Activated naive CD4-positive, alpha-beta T cell treated with anti-CD3 and anti-CD28 coated beads, Interleukin-2, amount 10 ng/mL, durations not matched to agents 7 days and 5 days (primary cell): ENCODE measurements at regions not wholly inside any gene's neighbourhood (a gene's known extent, or its start where the extent isn't known, plus 50 kb on each side); places are given as distances from the start of the nearest gene placed in this dataset.

Source experiments
- CTCF ChIA-PET: fragments of 350-600 bp; sonication (Branson Sonifier 250); formaldehyde crosslinking; loops from one replicate; lab custom pipeline; 2021; ENCODE audit warnings: antibody characterized with exemption; lab: Charles Lee
- DNase-seq: peaks from one replicate; pipeline ENCODE4 v3.0.0-alpha.2; 2020
- H3K27ac Mint-ChIP-seq: one replicate; pipeline ENCODE4 v1.8.0; 2021; ENCODE audit warnings: mild to moderate bottlenecking, moderate library complexity, mixed read lengths
- H3K27me3 Mint-ChIP-seq: one replicate; pipeline ENCODE4 v1.8.0; 2021; ENCODE audit warnings: mild to moderate bottlenecking, mixed read lengths
- H3K36me3 Mint-ChIP-seq: one replicate; pipeline ENCODE4 v1.8.0; 2021; ENCODE audit warnings: mixed read lengths
- H3K4me1 Mint-ChIP-seq: one replicate; pipeline ENCODE4 v1.8.0; 2021; ENCODE audit warnings: mixed read lengths
- H3K4me3 Mint-ChIP-seq: one replicate; pipeline ENCODE4 v1.8.0; 2021; ENCODE audit warnings: mild to moderate bottlenecking, moderate library complexity, mixed read lengths
- H3K9me3 Mint-ChIP-seq: one replicate; pipeline ENCODE4 v1.8.0; 2021; ENCODE audit warnings: mixed read lengths

- Mint-ChIP-seq H3K4me1 (no peaks in the 10 kb centered on the region), H3K36me3 (no peaks in the 10 kb centered on the region), H3K27me3 (peaks cover 8% of the 10 kb centered on the region), H3K9me3 (peaks cover 5% of the 10 kb centered on the region), H3K27ac (no peak overlapping the region), H3K4me3 (no peak overlapping the region)
- no peak for DNase-seq
- CTCF ChIA-PET, result no interaction called here
These were observed 78.1 kb upstream of the GALNT9 start for GRCh38 chr12:132407451-132407961.

- Mint-ChIP-seq H3K4me1 (no peaks in the 10 kb centered on the region), H3K27ac (no peak overlapping the region)
These were observed 77.4 kb upstream of the GALNT9 start for GRCh38 chr12:132406493-132407450.

GRCh38 chr12:132405742-132406251, 76.4 kb upstream of the GALNT9 start:
- Mint-ChIP-seq H3K4me1 (no peaks in the 10 kb centered on the region), H3K4me3 (no peak overlapping the region), H3K9me3 (no peaks in the 10 kb centered on the region), H3K36me3 (no peaks in the 10 kb centered on the region), H3K27ac (no peak overlapping the region), H3K27me3 (peaks cover 21% of the 10 kb centered on the region)
- no peak for DNase-seq
- CTCF ChIA-PET, result interaction anchor here (1.0 kb wide), 1 partner anchor 8 kb away, joined by 3 read pairs; no protein-coding TSS in a partner anchor

More at GRCh38 chr12:132406493-132407450, 77.4 kb upstream of the GALNT9 start:
- Mint-ChIP-seq H3K27me3 (peaks cover 15% of the 10 kb centered on the region), H3K4me3 (no peak overlapping the region), H3K36me3 (no peaks in the 10 kb centered on the region), H3K9me3 (peaks cover 5% of the 10 kb centered on the region)
- CTCF ChIA-PET, result no interaction called here
- DNase-seq, result no peak

GRCh38 chr12:132404951-132405741, 75.8 kb upstream of the GALNT9 start:
- CTCF ChIA-PET, result interaction anchor here (0.9 to 1.0 kb wide), 2 partner anchors 9 to 153 kb away, joined by 3 read pairs; no protein-coding TSS in a partner anchor

GRCh38 chr12:132404435-132404855, 75.1 kb upstream of the GALNT9 start:
- H3K36me3 Mint-ChIP-seq, result no peaks in the 10 kb centered on the region
- no peaks in the 10 kb centered on the region for H3K4me1 Mint-ChIP-seq
- no peaks in the 10 kb centered on the region for H3K9me3 Mint-ChIP-seq
- H3K27me3 Mint-ChIP-seq, result peaks cover 33% of the 10 kb centered on the region
- CTCF ChIA-PET, result interaction anchor here (0.9 kb wide), 1 partner anchor 154 kb away, joined by 3 read pairs; no protein-coding TSS in a partner anchor
- DNase-seq, result no peak
- no peak overlapping the region for H3K27ac Mint-ChIP-seq
- no peak overlapping the region for H3K4me3 Mint-ChIP-seq

More at GRCh38 chr12:132404951-132405741, 75.8 kb upstream of the GALNT9 start:
- no peak for DNase-seq
- Mint-ChIP-seq H3K27ac (no peak overlapping the region), H3K27me3 (peaks cover 26% of the 10 kb centered on the region), H3K4me1 (no peaks in the 10 kb centered on the region), H3K36me3 (no peaks in the 10 kb centered on the region), H3K9me3 (no peaks in the 10 kb centered on the region), H3K4me3 (no peak overlapping the region)

- Mint-ChIP-seq H3K9me3 (no peaks in the 10 kb centered on the region), H3K4me3 (no peak overlapping the region), H3K27me3 (peaks cover 40% of the 10 kb centered on the region), H3K4me1 (no peaks in the 10 kb centered on the region), H3K36me3 (no peaks in the 10 kb centered on the region), H3K27ac (no peak overlapping the region)
- no peak for DNase-seq
- CTCF ChIA-PET, result no interaction called here
These were observed 74.4 kb upstream of the GALNT9 start for GRCh38 chr12:132403636-132404434.

GRCh38 chr12:132402831-132403416, 73.5 kb upstream of the GALNT9 start:
- H3K27ac Mint-ChIP-seq, result no peak overlapping the region
- H3K36me3 Mint-ChIP-seq, result no peaks in the 10 kb centered on the region
- H3K27me3 Mint-ChIP-seq, result peaks cover 49% of the 10 kb centered on the region
- CTCF ChIA-PET, result no interaction called here
- H3K4me1 Mint-ChIP-seq, result no peaks in the 10 kb centered on the region
- no peak for DNase-seq
- H3K4me3 Mint-ChIP-seq, result no peak overlapping the region
- H3K9me3 Mint-ChIP-seq, result no peaks in the 10 kb centered on the region

GRCh38 chr12:132401982-132402381, 72.6 kb upstream of the GALNT9 start:
- peaks cover 55% of the 10 kb centered on the region for H3K27me3 Mint-ChIP-seq
- DNase-seq, result no peak

GRCh38 chr12:132400011-132400641, 70.7 kb upstream of the GALNT9 start:
- Mint-ChIP-seq H3K27me3 (peaks cover 57% of the 10 kb centered on the region), H3K9me3 (no peaks in the 10 kb centered on the region), H3K4me1 (no peaks in the 10 kb centered on the region), H3K36me3 (no peaks in the 10 kb centered on the region), H3K27ac (no peak overlapping the region), H3K4me3 (no peak overlapping the region)
- no peak for DNase-seq
- CTCF ChIA-PET, result no interaction called here

More at GRCh38 chr12:132401982-132402381, 72.6 kb upstream of the GALNT9 start:
- no peak overlapping the region for H3K27ac Mint-ChIP-seq
- CTCF ChIA-PET, result no interaction called here
- no peaks in the 10 kb centered on the region for H3K36me3 Mint-ChIP-seq
- H3K9me3 Mint-ChIP-seq, result no peaks in the 10 kb centered on the region
- no peaks in the 10 kb centered on the region for H3K4me1 Mint-ChIP-seq
- no peak overlapping the region for H3K4me3 Mint-ChIP-seq

GRCh38 chr12:132399092-132400010, 70.0 kb upstream of the GALNT9 start:
- Mint-ChIP-seq H3K27ac (no peak overlapping the region), H3K9me3 (peaks cover 4% of the 10 kb centered on the region), H3K27me3 (peaks cover 56% of the 10 kb centered on the region), H3K36me3 (no peaks in the 10 kb centered on the region), H3K4me1 (no peaks in the 10 kb centered on the region), H3K4me3 (no peak overlapping the region)
- CTCF ChIA-PET, result no interaction called here
- DNase-seq, result no peak

GRCh38 chr12:132398386-132398991, 69.1 kb upstream of the GALNT9 start:
- Mint-ChIP-seq H3K36me3 (no peaks in the 10 kb centered on the region), H3K4me1 (no peaks in the 10 kb centered on the region), H3K27me3 (peaks cover 56% of the 10 kb centered on the region), H3K27ac (no peak overlapping the region), H3K4me3 (no peak overlapping the region), H3K9me3 (peaks cover 5% of the 10 kb centered on the region)
- no peak for DNase-seq
- CTCF ChIA-PET, result no interaction called here
